ENCODE measurements at regions not wholly inside any gene's neighbourhood (a gene's known extent, or its start where the extent isn't known, plus 50 kb on each side); places are given as distances from the start of the nearest gene placed in this dataset.
A peak's percentile ranks its signal among the peaks of the same experiment; 100 is the strongest.

- no peaks in the 10 kb centered on the region for H3K27me3 Mint-ChIP-seq (ENCODE audit: insufficient read depth, low read depth, poor library complexity)
- H3K4me1 Mint-ChIP-seq, result no peaks in the 10 kb centered on the region; the same call in 1 of the 3 replicates
- Histone ChIP-seq H3K4me2 (no peak overlapping the region), H3F3A (replicated peaks; ENCODE audit: low read depth) (no peaks in the 10 kb centered on the region), H4K20me1 (replicated peaks; ENCODE audit: insufficient read depth) (no peaks in the 10 kb centered on the region), H3K9me2 (ENCODE audit: insufficient read depth) (peaks cover 11% of the 10 kb centered on the region; the same call in 1 of the 2 replicates), H3K4me3 (no peak overlapping the region), H3K27me3 (ENCODE audit: insufficient read depth) (no peaks in the 10 kb centered on the region), H2AFZ (0 out of 2 replicates have a peak overlapping the region, but pooled peaks have one; percentile 72), H3K79me2 (replicated peaks; ENCODE audit: insufficient read depth) (no peaks in the 10 kb centered on the region), H3K36me3 (ENCODE audit: insufficient read depth) (no peaks in the 10 kb centered on the region), H3K4me1 (ENCODE audit: insufficient read depth) (no peaks in the 10 kb centered on the region; the same call in 1 of the 2 replicates), H3K27ac (ENCODE audit: low read depth) (no peak overlapping the region)
- no peak overlapping the region for H3K4me3 Mint-ChIP-seq
- ATAC-seq (no peak), DNase-seq (ENCODE audit: low spot score) (no peak)
- no peaks in the 10 kb centered on the region for H3K36me3 Mint-ChIP-seq (ENCODE audit: low read depth)
- no peak for TF ChIP-seq EZH2phosphoT487 (IDR thresholded peaks at IDR 0.05; ENCODE audit: unreplicated experiment)
- no peak for TF ChIP-seq NANOG (IDR thresholded peaks at IDR 0.05; ENCODE audit: borderline replicate concordance)
- TF ChIP-seq, protein P1, sequence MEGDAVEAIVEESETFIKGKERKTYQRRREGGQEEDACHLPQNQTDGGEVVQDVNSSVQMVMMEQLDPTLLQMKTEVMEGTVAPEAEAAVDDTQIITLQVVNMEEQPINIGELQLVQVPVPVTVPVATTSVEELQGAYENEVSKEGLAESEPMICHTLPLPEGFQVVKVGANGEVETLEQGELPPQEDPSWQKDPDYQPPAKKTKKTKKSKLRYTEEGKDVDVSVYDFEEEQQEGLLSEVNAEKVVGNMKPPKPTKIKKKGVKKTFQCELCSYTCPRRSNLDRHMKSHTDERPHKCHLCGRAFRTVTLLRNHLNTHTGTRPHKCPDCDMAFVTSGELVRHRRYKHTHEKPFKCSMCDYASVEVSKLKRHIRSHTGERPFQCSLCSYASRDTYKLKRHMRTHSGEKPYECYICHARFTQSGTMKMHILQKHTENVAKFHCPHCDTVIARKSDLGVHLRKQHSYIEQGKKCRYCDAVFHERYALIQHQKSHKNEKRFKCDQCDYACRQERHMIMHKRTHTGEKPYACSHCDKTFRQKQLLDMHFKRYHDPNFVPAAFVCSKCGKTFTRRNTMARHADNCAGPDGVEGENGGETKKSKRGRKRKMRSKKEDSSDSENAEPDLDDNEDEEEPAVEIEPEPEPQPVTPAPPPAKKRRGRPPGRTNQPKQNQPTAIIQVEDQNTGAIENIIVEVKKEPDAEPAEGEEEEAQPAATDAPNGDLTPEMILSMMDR (conservative IDR thresholded peaks at IDR 0.05; ENCODE audit: low read depth in 2 of 2), result no peak
- no peak for TF ChIP-seq ETS1 (IDR thresholded peaks at IDR 0.05)
- TF ChIP-seq ZNF331 (CRISPR knock-in tag; IDR thresholded peaks at IDR 0.05; ENCODE audit: low read depth), result no peak
- TF ChIP-seq STAT1 (IDR thresholded peaks at IDR 0.05; ENCODE audit: unreplicated experiment), result no peak
- no peak overlapping the region for H3K27ac Mint-ChIP-seq
- no peaks in the 10 kb centered on the region for H3K9me3 Mint-ChIP-seq
These were observed 113.2 kb upstream of the EEA1 start for GRCh38 chr12:93042283-93042682.

DNA sequence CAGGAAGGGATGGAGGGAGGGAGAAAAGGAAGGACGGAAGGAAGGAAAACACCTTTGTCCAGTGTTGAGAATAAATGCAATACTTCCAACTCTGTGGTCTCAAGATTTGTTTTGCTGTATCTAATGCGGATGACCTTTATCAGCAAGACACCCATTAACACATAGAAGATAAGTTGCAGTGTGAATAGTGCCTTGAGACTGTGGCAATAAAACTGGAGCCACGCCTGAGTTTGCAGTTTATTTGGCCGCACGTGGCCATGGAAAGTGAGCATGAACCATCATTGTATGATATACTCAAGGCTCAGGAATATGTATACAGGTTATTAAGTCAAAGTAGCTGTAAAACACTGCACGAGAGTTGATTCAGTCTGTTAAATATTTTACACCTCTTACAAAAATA is 113.6 kb upstream of the EEA1 start:
- no peaks in the 10 kb centered on the region for H3K27me3 ChIP-seq (ENCODE audit: insufficient read depth)
- ATAC-seq (no peak), DNase-seq (ENCODE audit: low spot score) (no peak)
- H3K79me2 ChIP-seq (replicated peaks; ENCODE audit: insufficient read depth), result no peaks in the 10 kb centered on the region
- no peak overlapping the region for H3K27ac ChIP-seq (ENCODE audit: low read depth)
- H3K4me1 ChIP-seq (ENCODE audit: insufficient read depth), result no peaks in the 10 kb centered on the region; the same call in 1 of the 2 replicates
- H3K4me1 Mint-ChIP-seq, result no peaks in the 10 kb centered on the region; the same call in 1 of the 3 replicates
- no peaks in the 10 kb centered on the region for H3K9me3 Mint-ChIP-seq
- no peaks in the 10 kb centered on the region for H3K36me3 ChIP-seq (ENCODE audit: insufficient read depth)
- no peak overlapping the region for H3K4me2 ChIP-seq
- no peak overlapping the region for H3K27ac Mint-ChIP-seq
- H3K9me2 ChIP-seq (ENCODE audit: insufficient read depth), result peaks cover 15% of the 10 kb centered on the region; the same call in 1 of the 2 replicates
- H4K20me1 ChIP-seq (replicated peaks; ENCODE audit: insufficient read depth), result no peaks in the 10 kb centered on the region
- H3K4me3 ChIP-seq, result no peak overlapping the region
- H3K4me3 Mint-ChIP-seq, result no peak overlapping the region
- H2AFZ ChIP-seq, result peak overlapping the region; percentile 38; the same call in 1 of the 2 replicates
- H3K27me3 Mint-ChIP-seq (ENCODE audit: insufficient read depth, low read depth, poor library complexity), result no peaks in the 10 kb centered on the region
- H3F3A ChIP-seq (replicated peaks; ENCODE audit: low read depth), result no peaks in the 10 kb centered on the region
- no peaks in the 10 kb centered on the region for H3K36me3 Mint-ChIP-seq (ENCODE audit: low read depth)
- TF ChIP-seq ZNF331 (CRISPR knock-in tag; IDR thresholded peaks at IDR 0.05; ENCODE audit: low read depth) (no peak), JUNB (IDR thresholded peaks at IDR 0.05; ENCODE audit: unreplicated experiment) (no peak), EZH2phosphoT487 (IDR thresholded peaks at IDR 0.05; ENCODE audit: unreplicated experiment) (no peak), NANOG (IDR thresholded peaks at IDR 0.05; ENCODE audit: borderline replicate concordance) (no peak)
- TF ChIP-seq, protein P2, sequence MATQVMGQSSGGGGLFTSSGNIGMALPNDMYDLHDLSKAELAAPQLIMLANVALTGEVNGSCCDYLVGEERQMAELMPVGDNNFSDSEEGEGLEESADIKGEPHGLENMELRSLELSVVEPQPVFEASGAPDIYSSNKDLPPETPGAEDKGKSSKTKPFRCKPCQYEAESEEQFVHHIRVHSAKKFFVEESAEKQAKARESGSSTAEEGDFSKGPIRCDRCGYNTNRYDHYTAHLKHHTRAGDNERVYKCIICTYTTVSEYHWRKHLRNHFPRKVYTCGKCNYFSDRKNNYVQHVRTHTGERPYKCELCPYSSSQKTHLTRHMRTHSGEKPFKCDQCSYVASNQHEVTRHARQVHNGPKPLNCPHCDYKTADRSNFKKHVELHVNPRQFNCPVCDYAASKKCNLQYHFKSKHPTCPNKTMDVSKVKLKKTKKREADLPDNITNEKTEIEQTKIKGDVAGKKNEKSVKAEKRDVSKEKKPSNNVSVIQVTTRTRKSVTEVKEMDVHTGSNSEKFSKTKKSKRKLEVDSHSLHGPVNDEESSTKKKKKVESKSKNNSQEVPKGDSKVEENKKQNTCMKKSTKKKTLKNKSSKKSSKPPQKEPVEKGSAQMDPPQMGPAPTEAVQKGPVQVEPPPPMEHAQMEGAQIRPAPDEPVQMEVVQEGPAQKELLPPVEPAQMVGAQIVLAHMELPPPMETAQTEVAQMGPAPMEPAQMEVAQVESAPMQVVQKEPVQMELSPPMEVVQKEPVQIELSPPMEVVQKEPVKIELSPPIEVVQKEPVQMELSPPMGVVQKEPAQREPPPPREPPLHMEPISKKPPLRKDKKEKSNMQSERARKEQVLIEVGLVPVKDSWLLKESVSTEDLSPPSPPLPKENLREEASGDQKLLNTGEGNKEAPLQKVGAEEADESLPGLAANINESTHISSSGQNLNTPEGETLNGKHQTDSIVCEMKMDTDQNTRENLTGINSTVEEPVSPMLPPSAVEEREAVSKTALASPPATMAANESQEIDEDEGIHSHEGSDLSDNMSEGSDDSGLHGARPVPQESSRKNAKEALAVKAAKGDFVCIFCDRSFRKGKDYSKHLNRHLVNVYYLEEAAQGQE (IDR thresholded peaks at IDR 0.05; ENCODE audit: unreplicated experiment), result no peak
- TF ChIP-seq, protein P3, sequence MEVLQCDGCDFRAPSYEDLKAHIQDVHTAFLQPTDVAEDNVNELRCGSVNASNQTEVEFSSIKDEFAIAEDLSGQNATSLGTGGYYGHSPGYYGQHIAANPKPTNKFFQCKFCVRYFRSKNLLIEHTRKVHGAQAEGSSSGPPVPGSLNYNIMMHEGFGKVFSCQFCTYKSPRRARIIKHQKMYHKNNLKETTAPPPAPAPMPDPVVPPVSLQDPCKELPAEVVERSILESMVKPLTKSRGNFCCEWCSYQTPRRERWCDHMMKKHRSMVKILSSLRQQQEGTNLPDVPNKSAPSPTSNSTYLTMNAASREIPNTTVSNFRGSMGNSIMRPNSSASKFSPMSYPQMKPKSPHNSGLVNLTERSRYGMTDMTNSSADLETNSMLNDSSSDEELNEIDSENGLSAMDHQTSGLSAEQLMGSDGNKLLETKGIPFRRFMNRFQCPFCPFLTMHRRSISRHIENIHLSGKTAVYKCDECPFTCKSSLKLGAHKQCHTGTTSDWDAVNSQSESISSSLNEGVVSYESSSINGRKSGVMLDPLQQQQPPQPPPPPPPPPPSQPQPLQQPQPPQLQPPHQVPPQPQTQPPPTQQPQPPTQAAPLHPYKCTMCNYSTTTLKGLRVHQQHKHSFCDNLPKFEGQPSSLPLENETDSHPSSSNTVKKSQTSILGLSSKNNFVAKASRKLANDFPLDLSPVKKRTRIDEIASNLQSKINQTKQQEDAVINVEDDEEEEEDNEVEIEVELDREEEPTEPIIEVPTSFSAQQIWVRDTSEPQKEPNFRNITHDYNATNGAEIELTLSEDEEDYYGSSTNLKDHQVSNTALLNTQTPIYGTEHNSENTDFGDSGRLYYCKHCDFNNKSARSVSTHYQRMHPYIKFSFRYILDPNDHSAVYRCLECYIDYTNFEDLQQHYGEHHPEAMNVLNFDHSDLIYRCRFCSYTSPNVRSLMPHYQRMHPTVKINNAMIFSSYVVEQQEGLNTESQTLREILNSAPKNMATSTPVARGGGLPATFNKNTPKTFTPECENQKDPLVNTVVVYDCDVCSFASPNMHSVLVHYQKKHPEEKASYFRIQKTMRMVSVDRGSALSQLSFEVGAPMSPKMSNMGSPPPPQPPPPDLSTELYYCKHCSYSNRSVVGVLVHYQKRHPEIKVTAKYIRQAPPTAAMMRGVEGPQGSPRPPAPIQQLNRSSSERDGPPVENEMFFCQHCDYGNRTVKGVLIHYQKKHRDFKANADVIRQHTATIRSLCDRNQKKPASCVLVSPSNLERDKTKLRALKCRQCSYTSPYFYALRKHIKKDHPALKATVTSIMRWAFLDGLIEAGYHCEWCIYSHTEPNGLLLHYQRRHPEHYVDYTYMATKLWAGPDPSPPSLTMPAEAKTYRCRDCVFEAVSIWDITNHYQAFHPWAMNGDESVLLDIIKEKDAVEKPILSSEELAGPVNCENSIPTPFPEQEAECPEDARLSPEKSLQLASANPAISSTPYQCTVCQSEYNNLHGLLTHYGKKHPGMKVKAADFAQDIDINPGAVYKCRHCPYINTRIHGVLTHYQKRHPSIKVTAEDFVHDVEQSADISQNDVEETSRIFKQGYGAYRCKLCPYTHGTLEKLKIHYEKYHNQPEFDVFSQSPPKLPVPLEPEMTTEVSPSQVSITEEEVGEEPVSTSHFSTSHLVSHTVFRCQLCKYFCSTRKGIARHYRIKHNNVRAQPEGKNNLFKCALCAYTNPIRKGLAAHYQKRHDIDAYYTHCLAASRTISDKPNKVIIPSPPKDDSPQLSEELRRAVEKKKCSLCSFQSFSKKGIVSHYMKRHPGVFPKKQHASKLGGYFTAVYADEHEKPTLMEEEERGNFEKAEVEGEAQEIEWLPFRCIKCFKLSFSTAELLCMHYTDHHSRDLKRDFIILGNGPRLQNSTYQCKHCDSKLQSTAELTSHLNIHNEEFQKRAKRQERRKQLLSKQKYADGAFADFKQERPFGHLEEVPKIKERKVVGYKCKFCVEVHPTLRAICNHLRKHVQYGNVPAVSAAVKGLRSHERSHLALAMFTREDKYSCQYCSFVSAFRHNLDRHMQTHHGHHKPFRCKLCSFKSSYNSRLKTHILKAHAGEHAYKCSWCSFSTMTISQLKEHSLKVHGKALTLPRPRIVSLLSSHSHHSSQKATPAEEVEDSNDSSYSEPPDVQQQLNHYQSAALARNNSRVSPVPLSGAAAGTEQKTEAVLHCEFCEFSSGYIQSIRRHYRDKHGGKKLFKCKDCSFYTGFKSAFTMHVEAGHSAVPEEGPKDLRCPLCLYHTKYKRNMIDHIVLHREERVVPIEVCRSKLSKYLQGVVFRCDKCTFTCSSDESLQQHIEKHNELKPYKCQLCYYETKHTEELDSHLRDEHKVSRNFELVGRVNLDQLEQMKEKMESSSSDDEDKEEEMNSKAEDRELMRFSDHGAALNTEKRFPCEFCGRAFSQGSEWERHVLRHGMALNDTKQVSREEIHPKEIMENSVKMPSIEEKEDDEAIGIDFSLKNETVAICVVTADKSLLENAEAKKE (CRISPR knock-in tag; IDR thresholded peaks at IDR 0.05), result no peak
